Psoas muscle (tissue), 7 donors: ENCODE measurements at regions not wholly inside any gene's neighbourhood (a gene's known extent, or its start where the extent isn't known, plus 50 kb on each side); places are given as distances from the start of the nearest gene placed in this dataset.

Experiments used
- ATAC-seq, 4 donors: fragments of 200-7000 bp; cut with Tn5 transposase; one replicate each; pipeline ENCODE4 v1.9.1; 2020; ENCODE audit warnings: moderate library complexity in 3 of 4, mild to moderate bottlenecking in 2 of 4
- DNase-seq, 2 donors: peaks; one replicate each; pipeline ENCODE4 v3.0.0-alpha.2; 2020
- H3K27ac ChIP-seq: fragments of 200-600 bp; one replicate; pipeline ENCODE4 v1.8.0; 2022
- H3K27me3 ChIP-seq, 3 donors: fragments of 200-600 bp in 1 of 3; one replicate each; pipeline versions ENCODE4 v1.6.1 to v1.8.0; 2013 to 2022; ENCODE audit warnings: low read length in 2 of 3, mild to moderate bottlenecking in 2 of 3, moderate library complexity in 1 of 3; ENCODE audit not compliant: insufficient read depth in 3 of 3
- H3K36me3 ChIP-seq, 2 donors: fragments of 200-600 bp in 1 of 2; one replicate each; pipeline versions ENCODE4 v1.6.1 to v1.8.0; 2013 to 2022; ENCODE audit warnings: low read depth in 1 of 2, mild to moderate bottlenecking in 1 of 2, moderate library complexity in 1 of 2; ENCODE audit not compliant: insufficient read depth in 1 of 2
- H3K4me1 ChIP-seq: fragments of 200-600 bp; one replicate; pipeline ENCODE4 v1.8.0; 2022
- H3K4me3 ChIP-seq: fragments of 200-600 bp; one replicate; pipeline ENCODE4 v1.8.0; 2022; ENCODE audit warnings: mild to moderate bottlenecking
- H3K9me3 ChIP-seq: fragments of 200-600 bp; one replicate; pipeline ENCODE4 v1.8.0; 2022
- WGBS, 3 donors: extraction: QIAGEN DNeasy Blood & Tissue Kit; methylation state at CpG; one replicate each; pipeline versions ENCODE4 v1.1.6 to v1.1.7; 2013; 5-methylcytosine and 5-hydroxymethylcytosine counted together
- intact Hi-C, 2 donors: fragments of 100-400 bp; cut with DNase I; formaldehyde crosslinking; loops; one replicate each; pipeline versions ENCODE4 v1.11.0 to v1.14.2; 2022
- TF ChIP-seq, protein P1 (sequence below): fragments of 200-600 bp; IDR thresholded peaks from one replicate; pipeline ENCODE4 v1.8.0; 2022; ENCODE audit warnings: antibody characterized with exemption
- donor health status: healthy with polysubstance abuse.
- donor health status: DM: no; HTN: no; CAD: no; lungs with moderate emphysema.
- donor health status: Bipolar disorder and iron deficiency.
- donor health status: healthy.
- donor health status: DM: yes; HTN: yes; CAD: no.
- donor health status: DM: no; HTN: no; CAD: no.
- donor health status: DM: yes; HTN: yes; CAD: no.

DNA sequence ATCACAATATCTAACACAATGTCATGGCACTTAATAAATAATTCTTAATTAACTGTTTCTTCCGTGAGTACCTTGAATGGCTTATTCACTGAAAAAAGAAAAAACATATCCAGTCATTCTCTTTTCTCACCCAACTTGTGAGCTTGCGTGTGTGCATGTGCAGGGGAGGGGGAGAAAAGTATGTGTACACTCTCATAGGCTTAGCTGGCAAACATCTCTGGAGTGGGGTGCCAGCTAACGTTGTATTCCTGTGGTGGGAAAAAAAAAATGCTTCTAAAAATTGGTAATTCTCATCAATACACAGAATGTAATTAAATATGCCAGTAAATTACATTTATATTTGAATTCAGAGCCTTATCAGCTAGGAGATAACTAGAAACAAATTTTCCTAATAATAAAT, 291.9 kb upstream of the NOX3 start:
- Histone ChIP-seq H3K9me3 (no peaks in the 10 kb centered on the region), H3K27ac (no peak overlapping the region), H3K4me1 (no peaks in the 10 kb centered on the region), H3K4me3 (no peak overlapping the region), H3K36me3 (no peaks in the 10 kb centered on the region), H3K27me3 (peaks cover 0 to 1% (median 0%) of the 10 kb centered on the region in 3 donors)
- TF ChIP-seq, protein P1, sequence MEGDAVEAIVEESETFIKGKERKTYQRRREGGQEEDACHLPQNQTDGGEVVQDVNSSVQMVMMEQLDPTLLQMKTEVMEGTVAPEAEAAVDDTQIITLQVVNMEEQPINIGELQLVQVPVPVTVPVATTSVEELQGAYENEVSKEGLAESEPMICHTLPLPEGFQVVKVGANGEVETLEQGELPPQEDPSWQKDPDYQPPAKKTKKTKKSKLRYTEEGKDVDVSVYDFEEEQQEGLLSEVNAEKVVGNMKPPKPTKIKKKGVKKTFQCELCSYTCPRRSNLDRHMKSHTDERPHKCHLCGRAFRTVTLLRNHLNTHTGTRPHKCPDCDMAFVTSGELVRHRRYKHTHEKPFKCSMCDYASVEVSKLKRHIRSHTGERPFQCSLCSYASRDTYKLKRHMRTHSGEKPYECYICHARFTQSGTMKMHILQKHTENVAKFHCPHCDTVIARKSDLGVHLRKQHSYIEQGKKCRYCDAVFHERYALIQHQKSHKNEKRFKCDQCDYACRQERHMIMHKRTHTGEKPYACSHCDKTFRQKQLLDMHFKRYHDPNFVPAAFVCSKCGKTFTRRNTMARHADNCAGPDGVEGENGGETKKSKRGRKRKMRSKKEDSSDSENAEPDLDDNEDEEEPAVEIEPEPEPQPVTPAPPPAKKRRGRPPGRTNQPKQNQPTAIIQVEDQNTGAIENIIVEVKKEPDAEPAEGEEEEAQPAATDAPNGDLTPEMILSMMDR = no peak
- no peak for ATAC-seq
- intact Hi-C loops = no loop called here
- DNase-seq = no peak
- WGBS, 3 donors = 71 to 77% (median 77%) methylated on average over 3 of the region's 3 CpGs

DNA sequence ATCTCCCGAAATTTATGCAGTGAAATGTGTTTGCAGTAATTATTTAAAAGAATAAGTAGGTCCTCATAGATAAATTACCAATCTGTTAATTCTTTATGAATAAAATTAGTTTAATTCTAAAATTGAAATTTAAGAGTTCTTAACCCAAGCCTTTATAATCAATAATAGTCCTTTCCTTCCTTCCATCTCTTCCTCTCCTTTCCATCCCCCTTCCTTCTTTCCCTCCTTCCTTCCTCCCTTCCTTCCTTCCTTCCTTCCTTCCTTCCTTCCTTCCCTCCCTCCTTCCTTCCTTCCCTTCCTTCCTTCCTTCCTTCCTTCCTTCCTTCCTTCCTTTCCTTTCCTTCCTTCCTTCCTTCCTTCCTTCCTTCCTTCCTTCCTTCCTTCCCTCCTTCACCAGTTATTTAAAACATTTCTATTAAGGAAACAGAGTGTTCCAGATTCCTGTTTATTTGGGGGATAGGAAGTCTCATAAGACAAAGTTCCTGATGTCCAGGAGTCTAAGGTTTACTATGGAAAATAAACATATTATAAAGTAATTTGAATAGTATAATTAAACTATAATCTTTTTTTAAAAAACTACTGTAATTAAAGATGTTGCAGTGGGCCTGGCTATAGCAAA, 285.3 kb upstream of the NOX3 start:
- DNase-seq (no peak), ATAC-seq (no peak)
- no peaks in the 10 kb centered on the region for H3K9me3 ChIP-seq
- H3K4me1 ChIP-seq = no peaks in the 10 kb centered on the region
- TF ChIP-seq, protein P1 = no peak
- no peaks in the 10 kb centered on the region for H3K36me3 ChIP-seq
- no peak overlapping the region for H3K27ac ChIP-seq
- H3K27me3 ChIP-seq = peaks cover 0 to 3% (median 0%) of the 10 kb centered on the region in 3 donors
- WGBS, 3 donors = 68 to 87% (median 74%) methylated on average over 1 of the region's 1 CpG
- no peak overlapping the region for H3K4me3 ChIP-seq
- intact Hi-C loops = no loop called here

DNA sequence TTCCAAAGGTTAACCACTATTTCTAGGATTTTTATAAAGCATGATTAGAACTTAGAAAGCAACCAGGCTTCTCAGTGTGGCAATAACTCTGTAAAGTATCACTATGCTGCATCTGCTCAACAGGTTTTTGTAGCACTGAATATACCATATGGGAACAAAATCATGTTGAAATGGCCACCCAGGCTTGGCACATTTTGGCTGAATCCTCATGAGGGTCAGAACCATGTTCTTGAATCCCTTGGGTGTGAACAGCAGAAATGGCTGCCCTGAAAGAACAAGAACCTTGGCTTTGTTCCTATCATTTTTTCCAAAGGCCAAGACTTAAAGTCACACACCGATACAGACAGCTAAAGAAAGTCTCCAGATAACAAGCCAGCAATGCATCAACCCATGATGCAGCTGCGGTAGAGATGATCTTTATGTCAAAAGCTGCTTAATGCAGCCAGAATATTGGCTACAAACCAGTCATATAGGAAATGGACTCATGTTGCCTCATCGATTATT, 283.0 kb upstream of the NOX3 start:
- H3K4me3 ChIP-seq = no peak overlapping the region
- no peak for ATAC-seq
- TF ChIP-seq, protein P1 = no peak
- WGBS, 3 donors = 85 to 89% (median 88%) methylated on average over 3 of the region's 3 CpGs
- no peak overlapping the region for H3K27ac ChIP-seq
- H3K36me3 ChIP-seq = no peaks in the 10 kb centered on the region
- H3K4me1 ChIP-seq = no peaks in the 10 kb centered on the region
- H3K27me3 ChIP-seq = peaks cover 0 to 3% (median 0%) of the 10 kb centered on the region in 3 donors
- no peak for DNase-seq
- no peaks in the 10 kb centered on the region for H3K9me3 ChIP-seq
- intact Hi-C loops = no loop called here

DNA sequence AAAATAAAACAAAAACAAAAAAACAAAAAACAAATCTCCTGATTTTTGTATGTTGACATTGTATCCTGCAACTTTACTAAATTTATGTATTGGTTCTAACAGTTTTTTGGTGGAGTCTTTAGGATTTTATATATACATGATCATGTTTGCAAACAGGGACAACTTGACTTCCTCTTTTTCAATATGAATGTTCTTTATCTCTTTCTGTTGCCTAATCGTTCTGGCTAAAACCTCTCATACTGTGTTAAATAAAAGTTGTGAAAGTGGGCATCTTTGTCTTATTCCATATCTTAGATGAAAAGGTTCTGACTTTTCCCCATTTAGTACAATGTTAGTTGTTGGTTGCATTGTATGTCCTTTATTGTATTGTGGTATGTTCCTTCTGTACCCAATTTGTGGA, 261.7 kb upstream of the NOX3 start:
- ATAC-seq = no peak
- Histone ChIP-seq H3K9me3 (no peaks in the 10 kb centered on the region), H3K4me1 (no peaks in the 10 kb centered on the region), H3K36me3 (no peaks in the 10 kb centered on the region), H3K27ac (no peak overlapping the region), H3K4me3 (no peak overlapping the region), H3K27me3 (no peaks in the 10 kb centered on the region)
- TF ChIP-seq, protein P1 = no peak
- DNase-seq = no peak
- 63 to 71% (median 67%) methylated on average over 1 of the region's 1 CpG for WGBS, 3 donors
- intact Hi-C loops = no loop called here

DNA sequence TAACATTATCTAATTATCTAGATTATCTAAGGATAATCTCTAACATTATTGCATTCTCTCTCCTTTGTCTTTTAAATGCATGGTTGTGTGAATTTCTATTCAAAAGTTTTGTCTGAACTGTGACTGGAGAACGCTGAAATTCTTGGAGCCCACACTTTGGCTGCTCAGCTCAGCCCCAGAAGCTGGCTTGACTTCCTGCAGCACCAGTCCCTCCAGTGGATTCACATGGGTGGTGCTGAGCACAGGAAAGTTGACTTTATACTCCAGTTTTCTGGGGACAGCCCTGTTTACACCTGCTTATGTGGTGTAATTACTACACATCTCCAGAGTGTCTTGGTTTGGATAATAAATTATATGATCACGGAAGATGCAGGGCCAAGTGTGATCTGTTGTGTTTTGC, 255.1 kb upstream of the NOX3 start:
- intact Hi-C loops = no loop called here
- TF ChIP-seq, protein P1 = no peak
- no peaks in the 10 kb centered on the region for H3K36me3 ChIP-seq
- no peaks in the 10 kb centered on the region for H3K4me1 ChIP-seq
- no peaks in the 10 kb centered on the region for H3K9me3 ChIP-seq
- H3K27ac ChIP-seq = no peak overlapping the region
- ATAC-seq = no peak
- 37 to 61% (median 54%) methylated on average over 2 of the region's 2 CpGs for WGBS, 3 donors
- H3K4me3 ChIP-seq = no peak overlapping the region
- no peaks in the 10 kb centered on the region for H3K27me3 ChIP-seq
- no peak for DNase-seq
